GM21447 (cell line): ENCODE measurements at regions not wholly inside any gene's neighbourhood (a gene's known extent, or its start where the extent isn't known, plus 50 kb on each side); places are given as distances from the start of the nearest gene placed in this dataset.

Experiments used
- ATAC-seq: cut with Tn5 transposase; IDR thresholded peaks from one replicate; pipeline ENCODE4 v1.9.1; 2021; ENCODE audit not compliant: unreplicated experiment

- no peak for ATAC-seq
These were observed 53.0 kb upstream of the RAB18 start for GRCh38 chr10:27451054-27451453.

- ATAC-seq = no peak
These were observed 53.9 kb upstream of the RAB18 start for GRCh38 chr10:27450225-27450624.

GRCh38 chr10:27449571-27449970, 54.5 kb upstream of the RAB18 start:
- no peak for ATAC-seq

GRCh38 chr10:27448921-27449320, 55.2 kb upstream of the RAB18 start:
- no peak for ATAC-seq

- no peak for ATAC-seq
These were observed 56.6 kb upstream of the RAB18 start for GRCh38 chr10:27447540-27447939.

GRCh38 chr10:27446091-27446918, 57.8 kb upstream of the RAB18 start:
- no peak for ATAC-seq

- ATAC-seq = no peak
These were observed 59.0 kb upstream of the RAB18 start for GRCh38 chr10:27445070-27445469.

GRCh38 chr10:27440478-27440877, 63.6 kb upstream of the RAB18 start:
- no peak for ATAC-seq

- ATAC-seq = no peak
These were observed 64.1 kb upstream of the RAB18 start for GRCh38 chr10:27440021-27440420.

- ATAC-seq = no peak
These were observed 65.0 kb upstream of the RAB18 start for GRCh38 chr10:27439101-27439500.

GRCh38 chr10:27437775-27438174, 66.3 kb upstream of the RAB18 start:
- no peak for ATAC-seq

- no peak for ATAC-seq
These were observed 67.4 kb upstream of the RAB18 start for GRCh38 chr10:27436710-27437109.

GRCh38 chr10:27433976-27434375, 70.1 kb upstream of the RAB18 start:
- no peak for ATAC-seq

GRCh38 chr10:27426948-27427467, 77.1 kb upstream of the RAB18 start:
- ATAC-seq = no peak

GRCh38 chr10:27413831-27414348, 90.2 kb upstream of the RAB18 start:
- no peak for ATAC-seq

- ATAC-seq = no peak
These were observed 90.7 kb upstream of the RAB18 start for GRCh38 chr10:27413387-27413786.

GRCh38 chr10:27410153-27410552, 94.0 kb upstream of the RAB18 start:
- ATAC-seq = no peak

GRCh38 chr10:27407271-27407670, 96.8 kb upstream of the RAB18 start:
- ATAC-seq = no peak

- no peak for ATAC-seq
These were observed 104.2 kb upstream of the RAB18 start for GRCh38 chr10:27399871-27400270.

- ATAC-seq = no peak
These were observed 110.1 kb upstream of the RAB18 start for GRCh38 chr10:27393961-27394360.

GRCh38 chr10:27392606-27393005, 111.5 kb upstream of the RAB18 start:
- no peak for ATAC-seq

GRCh38 chr10:27391916-27392315, 112.2 kb upstream of the RAB18 start:
- no peak for ATAC-seq

- no peak for ATAC-seq
These were observed 112.8 kb upstream of the RAB18 start for GRCh38 chr10:27391325-27391724.
